ENCODE measurements at regions not wholly inside any gene's neighbourhood (a gene's known extent, or its start where the extent isn't known, plus 50 kb on each side); places are given as distances from the start of the nearest gene placed in this dataset.

DNA sequence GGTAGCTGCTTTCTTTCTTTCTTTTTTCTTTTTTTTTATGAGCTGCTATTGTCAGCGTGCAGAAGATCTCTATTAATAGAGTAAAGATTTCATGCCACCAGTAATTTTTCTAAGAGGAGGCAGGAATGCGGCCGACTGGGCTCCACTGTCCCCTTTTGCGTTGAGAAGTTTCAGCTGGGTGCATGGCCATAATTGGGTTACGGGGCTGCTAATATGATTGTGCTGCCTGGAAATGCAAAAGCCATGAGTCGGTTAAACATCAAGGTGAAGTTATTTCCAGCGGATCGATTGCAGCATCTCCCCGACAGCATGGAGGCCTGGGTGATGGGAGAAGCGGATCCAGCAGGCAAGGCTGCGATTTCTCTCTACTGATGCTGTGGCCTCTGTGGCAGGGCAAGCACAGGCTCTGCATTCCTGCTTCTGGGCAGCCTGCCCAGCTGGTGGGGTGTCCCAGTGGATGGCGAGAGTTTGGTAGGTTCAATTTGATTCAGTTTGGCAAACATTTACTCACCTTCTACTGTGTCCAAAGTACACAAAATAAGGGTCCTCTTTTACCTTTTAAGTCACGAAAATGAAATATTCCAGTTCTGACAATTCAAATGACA, 54.4 kb upstream of the PRMT8 start:
- Histone ChIP-seq H3K27me3 (ENCODE audit: control insufficient read depth, insufficient read depth, low read length) (no peaks in the 10 kb centered on the region; the same call in 1 of the 2 replicates), H3K4ac (ENCODE audit: low read depth, low read length) (no peak overlapping the region), H2AK9ac (replicated peaks; ENCODE audit: low read depth, low read length, poor library complexity) (peak overlapping the region; percentile 50), H3K79me1 (ENCODE audit: low read depth in 1 of 2, low read length in 2 of 2) (no peaks in the 10 kb centered on the region), H3K23ac (ENCODE audit: low read depth, low read length) (no peak overlapping the region), H3K4me3 (ENCODE audit: insufficient read depth, low read depth, low read length) (no peak overlapping the region), H4K8ac (ENCODE audit: low read depth in 2 of 2, low read length in 2 of 2) (no peak overlapping the region), H3K14ac (replicated peaks; ENCODE audit: low read depth, low read length) (no peak overlapping the region), H3K27ac (ENCODE audit: insufficient read depth, low read length) (no peak overlapping the region), H3K4me1 (ENCODE audit: control insufficient read depth, insufficient read depth, low read length) (no peaks in the 10 kb centered on the region), H4K91ac (ENCODE audit: insufficient read depth, low read depth, low read length) (no peak overlapping the region), H3K4me2 (ENCODE audit: low read depth, low read length) (no peak overlapping the region), H3K9me1 (ENCODE audit: insufficient read depth, low read length) (no peaks in the 10 kb centered on the region), H2AK5ac (ENCODE audit: low read depth, low read length) (no peak overlapping the region), H2BK15ac (ENCODE audit: low read depth, low read length) (no peak overlapping the region), H3K9me3 (ENCODE audit: control insufficient read depth, insufficient read depth, low read length) (no peaks in the 10 kb centered on the region), H3K9ac (ENCODE audit: low read depth, low read length) (no peak overlapping the region), H3K36me3 (ENCODE audit: control insufficient read depth, insufficient read depth, low read length) (no peaks in the 10 kb centered on the region), H2BK20ac (ENCODE audit: low read depth, low read length) (no peak overlapping the region), H3K18ac (ENCODE audit: low read depth, low read length) (no peak overlapping the region), H3K56ac (ENCODE audit: extremely low read depth, insufficient read depth, low read length) (no peak overlapping the region), H4K20me1 (ENCODE audit: insufficient read depth, low read length) (no peaks in the 10 kb centered on the region), H2BK120ac (ENCODE audit: low read depth, low read length) (no peak overlapping the region), H4K5ac (ENCODE audit: low read depth, low read length) (no peak overlapping the region), H2BK5ac (ENCODE audit: low read depth, low read length, poor library complexity, severe bottlenecking) (no peak overlapping the region), H2AFZ (replicated peaks; ENCODE audit: low read length, poor library complexity) (no peak overlapping the region)
- no TSS peak for BruUV-seq (replicated peaks)
- no peak for DNase-seq
- ChIA-PET POLR2A (ENCODE audit: unreplicated experiment) (no interaction called here), CTCF (no interaction called here)
- dilution Hi-C loops (cut with HindIII; ENCODE audit: low sequenced_read_pairs, unreplicated experiment) = no loop called here
- intact Hi-C loops (cut with micrococcal nuclease) = no loop called here
- no peak for ATAC-seq (ENCODE audit: low read depth)
- no peak for TF ChIP-seq MXI1 (IDR thresholded peaks at IDR 0.05; ENCODE audit: borderline replicate concordance, low read depth, low read length)
- no peak for TF ChIP-seq MAFK (IDR thresholded peaks at IDR 0.05; ENCODE audit: low read depth, low read length)
- TF ChIP-seq NFE2L2 (IDR thresholded peaks at IDR 0.05; ENCODE audit: low read depth, low read length) = no peak
- TF ChIP-seq RCOR1 (IDR thresholded peaks at IDR 0.05; ENCODE audit: insufficient replicate concordance, low read length) = no peak
- no peak for TF ChIP-seq CHD1 (IDR thresholded peaks at IDR 0.05; ENCODE audit: low read depth, low read length)
- TF ChIP-seq POLR2A (IDR thresholded peaks at IDR 0.05; ENCODE audit: low read depth, low read length) = no peak
- TF ChIP-seq, protein P1, sequence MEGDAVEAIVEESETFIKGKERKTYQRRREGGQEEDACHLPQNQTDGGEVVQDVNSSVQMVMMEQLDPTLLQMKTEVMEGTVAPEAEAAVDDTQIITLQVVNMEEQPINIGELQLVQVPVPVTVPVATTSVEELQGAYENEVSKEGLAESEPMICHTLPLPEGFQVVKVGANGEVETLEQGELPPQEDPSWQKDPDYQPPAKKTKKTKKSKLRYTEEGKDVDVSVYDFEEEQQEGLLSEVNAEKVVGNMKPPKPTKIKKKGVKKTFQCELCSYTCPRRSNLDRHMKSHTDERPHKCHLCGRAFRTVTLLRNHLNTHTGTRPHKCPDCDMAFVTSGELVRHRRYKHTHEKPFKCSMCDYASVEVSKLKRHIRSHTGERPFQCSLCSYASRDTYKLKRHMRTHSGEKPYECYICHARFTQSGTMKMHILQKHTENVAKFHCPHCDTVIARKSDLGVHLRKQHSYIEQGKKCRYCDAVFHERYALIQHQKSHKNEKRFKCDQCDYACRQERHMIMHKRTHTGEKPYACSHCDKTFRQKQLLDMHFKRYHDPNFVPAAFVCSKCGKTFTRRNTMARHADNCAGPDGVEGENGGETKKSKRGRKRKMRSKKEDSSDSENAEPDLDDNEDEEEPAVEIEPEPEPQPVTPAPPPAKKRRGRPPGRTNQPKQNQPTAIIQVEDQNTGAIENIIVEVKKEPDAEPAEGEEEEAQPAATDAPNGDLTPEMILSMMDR (conservative IDR thresholded peaks at IDR 0.05; ENCODE audit: low read depth, low read length) = no peak
- no peak for TF ChIP-seq RAD21 (IDR thresholded peaks at IDR 0.05; ENCODE audit: low read length)
- no peak for TF ChIP-seq BHLHE40 (IDR thresholded peaks at IDR 0.05; ENCODE audit: low read depth, low read length)
- no peak for TF ChIP-seq FOS (IDR thresholded peaks at IDR 0.05; ENCODE audit: low read depth, low read length)
- TF ChIP-seq MAZ (IDR thresholded peaks at IDR 0.05; ENCODE audit: borderline replicate concordance, low read depth, low read length) = no peak
- TF ChIP-seq SMC3 (IDR thresholded peaks at IDR 0.05; ENCODE audit: low read depth, low read length) = no peak
- TF ChIP-seq, protein P2, sequence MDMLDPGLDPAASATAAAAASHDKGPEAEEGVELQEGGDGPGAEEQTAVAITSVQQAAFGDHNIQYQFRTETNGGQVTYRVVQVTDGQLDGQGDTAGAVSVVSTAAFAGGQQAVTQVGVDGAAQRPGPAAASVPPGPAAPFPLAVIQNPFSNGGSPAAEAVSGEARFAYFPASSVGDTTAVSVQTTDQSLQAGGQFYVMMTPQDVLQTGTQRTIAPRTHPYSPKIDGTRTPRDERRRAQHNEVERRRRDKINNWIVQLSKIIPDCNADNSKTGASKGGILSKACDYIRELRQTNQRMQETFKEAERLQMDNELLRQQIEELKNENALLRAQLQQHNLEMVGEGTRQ (IDR thresholded peaks at IDR 0.05; ENCODE audit: low read depth, low read length) = no peak
- TF ChIP-seq, protein P3, sequence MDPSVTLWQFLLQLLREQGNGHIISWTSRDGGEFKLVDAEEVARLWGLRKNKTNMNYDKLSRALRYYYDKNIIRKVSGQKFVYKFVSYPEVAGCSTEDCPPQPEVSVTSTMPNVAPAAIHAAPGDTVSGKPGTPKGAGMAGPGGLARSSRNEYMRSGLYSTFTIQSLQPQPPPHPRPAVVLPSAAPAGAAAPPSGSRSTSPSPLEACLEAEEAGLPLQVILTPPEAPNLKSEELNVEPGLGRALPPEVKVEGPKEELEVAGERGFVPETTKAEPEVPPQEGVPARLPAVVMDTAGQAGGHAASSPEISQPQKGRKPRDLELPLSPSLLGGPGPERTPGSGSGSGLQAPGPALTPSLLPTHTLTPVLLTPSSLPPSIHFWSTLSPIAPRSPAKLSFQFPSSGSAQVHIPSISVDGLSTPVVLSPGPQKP (IDR thresholded peaks at IDR 0.05; ENCODE audit: borderline replicate concordance, low read depth, low read length) = no peak
- TF ChIP-seq CEBPB (IDR thresholded peaks at IDR 0.05; ENCODE audit: low read depth, low read length) = no peak
- TF ChIP-seq RFX5 (IDR thresholded peaks at IDR 0.05; ENCODE audit: low read depth, low read length) = no peak
- WGBS, 2 experiments (ENCODE audit: extremely low coverage in 2 of 2, insufficient read length in 1 of 2) = 61% methylated on average over 3 of the region's 13 CpGs; no CpG with 5 or more reads in 1 of the 2 experiments
- in situ Hi-C loops (cut with MboI; ENCODE audit: low sequenced_read_pairs) = no loop called here

Data from IMR-90 (cell line).